H1 (cell line): ENCODE measurements at regions not wholly inside any gene's neighbourhood (a gene's known extent, or its start where the extent isn't known, plus 50 kb on each side); places are given as distances from the start of the nearest gene placed in this dataset.

ENCODE experiments used
- CTCF ChIA-PET: fragments of 300-600 bp; sonication (Branson Sonifier 250); formaldehyde crosslinking; loops from one replicate; lab custom pipeline; 2021; ENCODE audit not compliant: partially characterized antibody; lab: Charles Lee
- POLR2A ChIA-PET: fragments of 300-600 bp; sonication (Branson Sonifier 250); formaldehyde crosslinking; loops from one replicate; lab custom pipeline; 2021; ENCODE audit warnings: inconsistent platforms; ENCODE audit not compliant: partially characterized antibody; lab: Charles Lee
- DNase-seq, 2 experiments: peaks; one replicate each; pipeline versions ENCODE4 v3.0.0 to v3.0.0-alpha.2; 2010 to 2022; ENCODE audit warnings: low spot score in 2 of 2, low read depth in 1 of 2, mixed read lengths in 1 of 2
- FAIRE-seq: peaks from 2 replicates; lab custom pipeline; 2011; peaks lifted over from hg19 to GRCh38; lab: Jason Lieb, UNC
- H2AFZ ChIP-seq: 2 replicates; pipeline ENCODE4 v1.8.1; 2012; ENCODE audit warnings: low read length, inconsistent platforms
- H2AK5ac ChIP-seq: 2 replicates; pipeline ENCODE4 v1.6.1; 2013; ENCODE audit warnings: low read depth, low read length
- H2BK120ac ChIP-seq: replicated peaks from 2 replicates; pipeline ENCODE3; 2013; ENCODE audit warnings: low read depth, low read length, inconsistent platforms
- H2BK12ac ChIP-seq: 2 replicates; pipeline ENCODE4 v1.6.1; 2013; ENCODE audit warnings: low read depth, low read length
- H2BK15ac ChIP-seq: 2 replicates; pipeline ENCODE4 v1.6.1; 2013; ENCODE audit warnings: low read length
- H2BK20ac ChIP-seq: 2 replicates; pipeline ENCODE4 v1.6.1; 2013; ENCODE audit warnings: low read length
- H2BK5ac ChIP-seq: 2 replicates; pipeline ENCODE4 v1.6.1; 2013; ENCODE audit warnings: low read depth, low read length
- H3K14ac ChIP-seq: 2 replicates; pipeline ENCODE4 v1.6.1; 2013; ENCODE audit warnings: inconsistent platforms; ENCODE audit not compliant: insufficient read length
- H3K18ac ChIP-seq: 2 replicates; pipeline ENCODE4 v1.6.1; 2013; ENCODE audit warnings: low read length; ENCODE audit errors: extremely low read depth
- H3K23ac ChIP-seq: 2 replicates; pipeline ENCODE4 v1.6.1; 2013; ENCODE audit warnings: inconsistent platforms; ENCODE audit not compliant: insufficient read length
- H3K23me2 ChIP-seq: 2 replicates; pipeline ENCODE4 v1.6.1; 2013; ENCODE audit warnings: low read depth, low read length
- H3K27ac ChIP-seq: 2 replicates; pipeline ENCODE4 v1.6.1; 2011; ENCODE audit warnings: low read depth, low read length, inconsistent platforms
- H3K27me3 ChIP-seq, 4 experiments: replicated peaks in 1 of 4; 1 replicate in 1 of 4; 2 replicates in 3 of 4; pipeline versions ENCODE4 v1.6.1 to v1.8.1; 2011 to 2013; ENCODE audit warnings: low read length in 3 of 4, mild to moderate bottlenecking in 3 of 4, inconsistent platforms in 2 of 4, mixed read lengths in 2 of 4, moderate library complexity in 1 of 4; ENCODE audit not compliant: control insufficient read depth in 3 of 4, insufficient read depth in 3 of 4; ENCODE audit errors: extremely low read depth in 1 of 4
- H3K36me3 ChIP-seq, 4 experiments: 2 replicates each; pipeline versions ENCODE4 v1.6.1 to v1.8.1; 2011 to 2013; ENCODE audit warnings: mild to moderate bottlenecking in 4 of 4, low read length in 3 of 4, moderate library complexity in 2 of 4, control low read depth in 1 of 4, inconsistent platforms in 1 of 4; ENCODE audit not compliant: insufficient read depth in 4 of 4, control insufficient read depth in 2 of 4
- H3K4ac ChIP-seq: replicated peaks from 2 replicates; pipeline ENCODE3; 2013; ENCODE audit warnings: low read length, low read depth, mixed read lengths, inconsistent platforms; ENCODE audit not compliant: insufficient read length
- H3K4me1 ChIP-seq, 4 experiments: replicated peaks in 1 of 4; 1 replicate in 1 of 4; 2 replicates in 3 of 4; pipeline versions ENCODE4 v1.6.1 to v1.8.1; 2011 to 2013; ENCODE audit warnings: low read length in 3 of 4, inconsistent platforms in 2 of 4, mixed read lengths in 1 of 4; ENCODE audit not compliant: insufficient read depth in 4 of 4, control insufficient read depth in 3 of 4
- H3K4me2 ChIP-seq, 2 experiments: 2 replicates each; pipeline versions ENCODE4 v1.6.1 to v1.8.1; 2011 to 2013; ENCODE audit warnings: low read depth in 2 of 2, low read length in 2 of 2, control low read depth in 1 of 2, inconsistent platforms in 1 of 2, mild to moderate bottlenecking in 1 of 2; ENCODE audit not compliant: insufficient read depth in 1 of 2
- H3K4me3 ChIP-seq, 4 experiments: fragments of 200-600, 300-600 bp in 1 of 4; sonication (generic), shearing (Covaris generic), sonication (Bioruptor Twin) in 1 of 4; 2 replicates each; pipeline versions ENCODE4 v1.5.1 to v1.8.1; 2011 to 2016; ENCODE audit warnings: low read length in 4 of 4, low read depth in 3 of 4, control low read depth in 2 of 4, inconsistent platforms in 2 of 4, mild to moderate bottlenecking in 2 of 4, mixed read lengths in 1 of 4, moderate library complexity in 1 of 4; ENCODE audit not compliant: insufficient read depth in 2 of 4; ENCODE audit errors: extremely low read depth in 1 of 4
- H3K56ac ChIP-seq: replicated peaks from 2 replicates; pipeline ENCODE3; 2013; ENCODE audit warnings: low read depth, mild to moderate bottlenecking, mixed read lengths, low read length, inconsistent platforms; ENCODE audit not compliant: insufficient read length
- H3K79me1 ChIP-seq: 2 replicates; pipeline ENCODE4 v1.6.1; 2013; ENCODE audit warnings: low read depth, low read length, control low read depth
- H3K79me2 ChIP-seq, 2 experiments: 2 replicates each; pipeline versions ENCODE4 v1.6.1 to v1.8.1; 2012 to 2013; ENCODE audit warnings: low read length in 2 of 2, mild to moderate bottlenecking in 2 of 2, inconsistent platforms in 1 of 2; ENCODE audit not compliant: insufficient read depth in 2 of 2, control insufficient read depth in 1 of 2
- H3K9ac ChIP-seq, 4 experiments: replicated peaks in 1 of 4; 1 replicate in 1 of 4; 2 replicates in 3 of 4; pipeline versions ENCODE4 v1.6.1 to v1.8.1; 2011 to 2013; ENCODE audit warnings: low read depth in 3 of 4, low read length in 3 of 4, control low read depth in 2 of 4, mild to moderate bottlenecking in 2 of 4, moderate library complexity in 2 of 4, inconsistent platforms in 1 of 4; ENCODE audit errors: extremely low read depth in 1 of 4
- H3K9me3 ChIP-seq, 2 experiments: 2 replicates each; pipeline versions ENCODE4 v1.6.1 to v1.8.1; 2012 to 2013; ENCODE audit warnings: mild to moderate bottlenecking in 2 of 2, moderate library complexity in 2 of 2, control low read depth in 1 of 2, inconsistent platforms in 1 of 2, low read depth in 1 of 2, low read length in 1 of 2, mixed read lengths in 1 of 2; ENCODE audit not compliant: insufficient read depth in 2 of 2
- H4K20me1 ChIP-seq, 2 experiments: replicated peaks in 1 of 2; 2 replicates each; pipeline versions ENCODE3 to v1.8.1; 2011 to 2013; ENCODE audit warnings: inconsistent platforms in 2 of 2, low read length in 2 of 2, mild to moderate bottlenecking in 1 of 2; ENCODE audit not compliant: insufficient read depth in 2 of 2, control insufficient read depth in 1 of 2
- H4K5ac ChIP-seq: 2 replicates; pipeline ENCODE4 v1.6.1; 2013; ENCODE audit warnings: low read length, low read depth, mixed read lengths, inconsistent platforms; ENCODE audit not compliant: insufficient read length
- H4K8ac ChIP-seq: 2 replicates; pipeline ENCODE4 v1.8.0; 2013; ENCODE audit warnings: mild to moderate bottlenecking, moderate library complexity, low read length, inconsistent platforms; ENCODE audit not compliant: insufficient read depth; ENCODE audit errors: extremely low read depth
- H4K91ac ChIP-seq: replicated peaks from 2 replicates; pipeline ENCODE3; 2013; ENCODE audit warnings: low read length, mixed read lengths, inconsistent platforms; ENCODE audit not compliant: insufficient read length
- BRCA1 ChIP-seq: IDR thresholded peaks from 2 replicates; pipeline ENCODE4 v1.6.1; 2012; ENCODE audit warnings: low read depth, low read length, improper control_type of control experiment
- CBX8 ChIP-seq: fragments of 300-800, 300-1000 bp; sonication (generic); IDR thresholded peaks from 2 replicates; pipeline ENCODE4 v1.7.1; 2016; ENCODE audit warnings: low read depth, low read length, borderline replicate concordance
- WGBS, 2 experiments: shearing (Covaris generic) in 1 of 2; methylation state at CpG; one replicate each; pipeline versions ENCODE4 v1.1.6 to v1.1.7; 2013 to 2015; ENCODE audit warnings: low lambda C conversion rate in 2 of 2, mixed read lengths in 2 of 2, inconsistent platforms in 1 of 2, low coverage in 1 of 2, missing lambda C conversion rate in 1 of 2; ENCODE audit not compliant: insufficient replicate concordance in 2 of 2, insufficient coverage in 1 of 2, insufficient read length in 1 of 2; ENCODE audit errors: extremely low coverage in 1 of 2, missing lambda C conversion rate in 1 of 2; 5-methylcytosine and 5-hydroxymethylcytosine counted together

- Histone ChIP-seq H3K14ac (no peak overlapping the region), H3K27ac (no peak overlapping the region), H2AFZ (no peak overlapping the region), H3K4me3 (no peak overlapping the region), H3K56ac (no peak overlapping the region), H4K20me1 (no peaks in the 10 kb centered on the region), H2BK20ac (no peak overlapping the region), H3K23ac (no peak overlapping the region), H4K5ac (no peak overlapping the region), H3K27me3 (no peaks in the 10 kb centered on the region; a peak in 1 of 7 replicates), H3K4me2 (no peak overlapping the region), H2BK12ac (no peak overlapping the region), H3K4ac (no peak overlapping the region), H2BK5ac (no peak overlapping the region), H4K91ac (no peak overlapping the region), H3K79me1 (no peaks in the 10 kb centered on the region), H3K9ac (no peak overlapping the region), H2BK15ac (no peak overlapping the region), H3K4me1 (no peaks in the 10 kb centered on the region), H4K8ac (no peak overlapping the region), H2AK5ac (no peak overlapping the region), H3K79me2 (no peaks in the 10 kb centered on the region), H3K9me3 (no peaks in the 10 kb centered on the region), H2BK120ac (no peak overlapping the region), H3K18ac (no peak overlapping the region), H3K23me2 (no peaks in the 10 kb centered on the region), H3K36me3 (no peaks in the 10 kb centered on the region)
- FAIRE-seq, result no peak
- TF ChIP-seq BRCA1, result no peak
- no peak for TF ChIP-seq CBX8
- no peak for DNase-seq
- ChIA-PET CTCF (interaction anchor here (3.1 to 4.8 kb wide), 3 partner anchors 15 to 152 kb away, joined by 23 to 39 read pairs (median 38); no protein-coding TSS in a partner anchor), POLR2A (no interaction called here)
- WGBS, 2 experiments, result 94% methylated on average over 1 of the region's 1 CpG; no CpG with 5 or more reads in 1 of the 2 experiments
Observed at GRCh38 chr21:30042443-30042842, 102.6 kb upstream of the GRIK1 start.
